Progenitor cell of endocrine pancreas (in vitro differentiated cells): ENCODE measurements at regions not wholly inside any gene's neighbourhood (a gene's known extent, or its start where the extent isn't known, plus 50 kb on each side); places are given as distances from the start of the nearest gene placed in this dataset.

Experiments
- DNase-seq: peaks from one replicate; pipeline ENCODE4 v3.0.0; 2021; ENCODE audit warnings: low spot score; ENCODE audit not compliant: unreplicated experiment
- H3K27ac Mint-ChIP-seq: 2 replicates; pipeline ENCODE4 v1.8.0; 2021; ENCODE audit warnings: mild to moderate bottlenecking, moderate library complexity, mixed read lengths
- H3K27me3 Mint-ChIP-seq: 2 replicates; pipeline ENCODE4 v1.8.0; 2021; ENCODE audit warnings: mixed read lengths
- H3K36me3 Mint-ChIP-seq: 2 replicates; pipeline ENCODE4 v1.8.0; 2022; ENCODE audit warnings: mixed read lengths; ENCODE audit not compliant: insufficient read depth
- H3K4me1 Mint-ChIP-seq: 2 replicates; pipeline ENCODE4 v1.8.0; 2021; ENCODE audit warnings: low read depth, mixed read lengths
- H3K4me3 Mint-ChIP-seq: 2 replicates; pipeline ENCODE4 v1.8.0; 2021; ENCODE audit warnings: low read depth, mild to moderate bottlenecking, moderate library complexity, mixed read lengths
- H3K9me3 Mint-ChIP-seq: 2 replicates; pipeline ENCODE4 v1.8.0; 2021; ENCODE audit warnings: low read depth, mixed read lengths
- TF ChIP-seq, protein P1 (sequence below): fragments of 200-600 bp; sonication (generic); IDR thresholded peaks from one replicate; pipeline ENCODE4 v1.5.0; 2021; ENCODE audit warnings: antibody characterized with exemption, mild to moderate bottlenecking; ENCODE audit not compliant: unreplicated experiment

DNA sequence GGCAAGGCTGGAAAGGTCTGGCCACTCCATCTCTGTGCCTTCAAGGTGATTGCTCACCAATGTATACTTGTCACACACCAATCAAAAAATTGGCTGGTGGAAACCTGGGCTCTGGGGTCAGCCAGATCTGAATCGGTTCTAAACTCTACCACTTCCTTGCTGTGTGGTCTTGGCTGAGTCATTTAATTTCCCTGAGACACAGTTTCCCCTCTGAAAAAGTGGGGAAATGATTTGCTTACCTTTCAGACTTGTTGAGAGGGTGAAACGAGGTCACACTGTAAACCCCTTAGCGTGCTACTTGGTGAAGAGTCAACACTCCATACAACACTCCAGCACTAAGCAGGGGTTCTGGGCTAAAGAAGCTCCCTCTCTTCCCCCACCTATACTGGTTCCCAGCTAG is 252.3 kb upstream of the ZIC3 start:
- no peak for DNase-seq
- H3K36me3 Mint-ChIP-seq: no peaks in the 10 kb centered on the region
- no peak overlapping the region for H3K27ac Mint-ChIP-seq
- peaks cover 30% of the 10 kb centered on the region for H3K9me3 Mint-ChIP-seq
- H3K4me1 Mint-ChIP-seq: no peaks in the 10 kb centered on the region
- H3K27me3 Mint-ChIP-seq: no peaks in the 10 kb centered on the region
- TF ChIP-seq, protein P1, sequence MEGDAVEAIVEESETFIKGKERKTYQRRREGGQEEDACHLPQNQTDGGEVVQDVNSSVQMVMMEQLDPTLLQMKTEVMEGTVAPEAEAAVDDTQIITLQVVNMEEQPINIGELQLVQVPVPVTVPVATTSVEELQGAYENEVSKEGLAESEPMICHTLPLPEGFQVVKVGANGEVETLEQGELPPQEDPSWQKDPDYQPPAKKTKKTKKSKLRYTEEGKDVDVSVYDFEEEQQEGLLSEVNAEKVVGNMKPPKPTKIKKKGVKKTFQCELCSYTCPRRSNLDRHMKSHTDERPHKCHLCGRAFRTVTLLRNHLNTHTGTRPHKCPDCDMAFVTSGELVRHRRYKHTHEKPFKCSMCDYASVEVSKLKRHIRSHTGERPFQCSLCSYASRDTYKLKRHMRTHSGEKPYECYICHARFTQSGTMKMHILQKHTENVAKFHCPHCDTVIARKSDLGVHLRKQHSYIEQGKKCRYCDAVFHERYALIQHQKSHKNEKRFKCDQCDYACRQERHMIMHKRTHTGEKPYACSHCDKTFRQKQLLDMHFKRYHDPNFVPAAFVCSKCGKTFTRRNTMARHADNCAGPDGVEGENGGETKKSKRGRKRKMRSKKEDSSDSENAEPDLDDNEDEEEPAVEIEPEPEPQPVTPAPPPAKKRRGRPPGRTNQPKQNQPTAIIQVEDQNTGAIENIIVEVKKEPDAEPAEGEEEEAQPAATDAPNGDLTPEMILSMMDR: no peak
- H3K4me3 Mint-ChIP-seq: no peak overlapping the region

- no peak overlapping the region for H3K27ac Mint-ChIP-seq
- no peaks in the 10 kb centered on the region for H3K36me3 Mint-ChIP-seq
- TF ChIP-seq, protein P1: no peak
- H3K4me3 Mint-ChIP-seq: no peak overlapping the region
- H3K4me1 Mint-ChIP-seq: no peaks in the 10 kb centered on the region
- peaks cover 33% of the 10 kb centered on the region for H3K9me3 Mint-ChIP-seq
- H3K27me3 Mint-ChIP-seq: no peaks in the 10 kb centered on the region
- no peak for DNase-seq
These were observed 260.5 kb upstream of the ZIC3 start for GRCh38 chrX:137305404-137305803.

GRCh38 chrX:137297167-137297566 is 263.4 kb upstream of the GPR101 start:
- H3K27me3 Mint-ChIP-seq: no peaks in the 10 kb centered on the region
- no peak overlapping the region for H3K27ac Mint-ChIP-seq
- H3K9me3 Mint-ChIP-seq: peaks cover 12% of the 10 kb centered on the region
- TF ChIP-seq, protein P1: no peak
- DNase-seq: no peak
- H3K36me3 Mint-ChIP-seq: no peaks in the 10 kb centered on the region
- no peaks in the 10 kb centered on the region for H3K4me1 Mint-ChIP-seq
- H3K4me3 Mint-ChIP-seq: no peak overlapping the region

- TF ChIP-seq, protein P1: no peak
- peaks cover 16% of the 10 kb centered on the region for H3K9me3 Mint-ChIP-seq
- H3K27me3 Mint-ChIP-seq: no peaks in the 10 kb centered on the region
- H3K27ac Mint-ChIP-seq: no peak overlapping the region
- H3K4me3 Mint-ChIP-seq: no peak overlapping the region
- DNase-seq: no peak
- H3K36me3 Mint-ChIP-seq: no peaks in the 10 kb centered on the region
- no peaks in the 10 kb centered on the region for H3K4me1 Mint-ChIP-seq
These were observed 256.2 kb upstream of the GPR101 start for GRCh38 chrX:137290011-137290410.

DNA sequence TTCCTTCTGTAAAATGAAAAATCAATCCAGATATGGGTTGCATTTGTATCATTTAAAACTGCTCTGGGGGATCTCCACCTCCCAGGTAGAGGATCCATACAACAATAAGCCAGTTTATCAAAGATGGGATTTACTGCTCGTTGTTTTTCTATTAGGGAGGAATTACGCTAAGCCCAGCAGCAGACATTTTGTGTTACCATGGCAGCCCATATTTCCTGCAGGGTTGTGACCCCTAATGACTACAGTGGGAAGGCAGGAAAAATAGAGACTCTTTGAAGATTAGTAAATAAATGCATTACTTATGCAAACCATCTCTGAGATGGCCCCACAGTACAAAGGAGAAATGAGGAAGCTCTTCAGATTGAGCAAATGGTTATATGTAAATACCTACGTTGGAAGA is 253.4 kb upstream of the GPR101 start:
- H3K36me3 Mint-ChIP-seq: no peaks in the 10 kb centered on the region
- H3K4me3 Mint-ChIP-seq: no peak overlapping the region
- H3K27me3 Mint-ChIP-seq: no peaks in the 10 kb centered on the region
- no peak overlapping the region for H3K27ac Mint-ChIP-seq
- H3K9me3 Mint-ChIP-seq: peaks cover 21% of the 10 kb centered on the region
- TF ChIP-seq, protein P1: no peak
- no peak for DNase-seq
- no peaks in the 10 kb centered on the region for H3K4me1 Mint-ChIP-seq
